ENCODE measurements at regions not wholly inside any gene's neighbourhood (a gene's known extent, or its start where the extent isn't known, plus 50 kb on each side); places are given as distances from the start of the nearest gene placed in this dataset.
"Not testable (repeated sequence)": the region's sequence is repeated elsewhere in the genome, so short reads cannot be mapped to it uniquely, and the experiment has no call there.

DNA sequence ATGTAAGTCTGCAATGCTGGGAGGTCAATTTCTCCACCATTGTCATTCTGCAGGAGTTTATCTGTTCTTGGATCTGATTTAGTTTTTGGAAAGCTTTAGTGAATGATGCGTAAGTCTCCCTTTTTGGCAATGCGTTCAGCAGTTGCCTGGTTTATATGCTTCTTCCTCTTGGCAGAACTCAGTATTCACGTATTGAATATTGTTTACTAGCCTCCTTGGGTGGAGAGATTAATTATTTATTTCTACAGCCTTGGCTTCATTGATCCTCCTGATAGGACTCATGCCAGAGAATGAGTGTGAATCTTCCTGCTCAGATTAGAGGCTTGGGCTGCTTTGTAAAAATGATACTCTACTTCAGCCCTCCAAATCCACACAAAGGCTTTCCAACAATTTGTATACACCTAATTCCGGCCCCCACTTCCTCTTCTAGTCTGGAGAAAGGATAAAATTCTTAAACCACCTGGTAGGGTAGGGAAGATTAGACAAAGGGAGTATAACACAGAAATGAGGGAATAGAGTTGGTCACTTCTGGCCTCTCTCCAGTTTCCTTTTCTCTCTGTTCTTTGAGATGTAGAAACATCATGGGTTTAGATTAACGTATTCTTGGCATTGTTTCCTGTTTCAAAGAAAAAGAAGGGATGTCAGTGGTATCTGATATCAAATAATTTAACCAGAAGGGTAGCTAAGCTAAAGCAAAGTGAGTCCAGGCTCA is 929.8 kb downstream of the KCNJ2 start:
- no peaks in the 10 kb centered on the region for H3F3A ChIP-seq (ENCODE audit: insufficient read depth, low read depth)
- no peaks in the 10 kb centered on the region for H3K36me3 ChIP-seq (ENCODE audit: low read depth)
- TF ChIP-seq CTCF (conservative IDR thresholded peaks at IDR 0.05) (no peak), EZH2 (IDR thresholded peaks at IDR 0.05; ENCODE audit: low read depth) (no peak)
- no peak overlapping the region for H3K4me3 ChIP-seq
- H3K4me2 ChIP-seq, result no peak overlapping the region
- H4K20me1 ChIP-seq (ENCODE audit: insufficient read depth), result no peaks in the 10 kb centered on the region
- no peak for DNase-seq
- no peaks in the 10 kb centered on the region for H3K9me3 ChIP-seq (ENCODE audit: insufficient read depth, low read depth)
- no peaks in the 10 kb centered on the region for H3K4me1 ChIP-seq (replicated peaks; ENCODE audit: insufficient read depth)
- H3K27me3 ChIP-seq (ENCODE audit: insufficient read depth, low read depth), result no peaks in the 10 kb centered on the region
- H3K9me2 ChIP-seq (ENCODE audit: insufficient read depth), result no peaks in the 10 kb centered on the region
- no peak overlapping the region for H2AFZ ChIP-seq
- H3K79me2 ChIP-seq (ENCODE audit: low read depth), result no peaks in the 10 kb centered on the region
- ChIA-PET CTCF (no interaction called here), POLR2A (ENCODE audit: unreplicated experiment) (no interaction called here)
- intact Hi-C loops (cut with micrococcal nuclease; ENCODE audit: unreplicated experiment), result no loop called here
- no TSS peak for BruUV-seq (replicated peaks)
- no peak overlapping the region for H3K27ac ChIP-seq

DNA sequence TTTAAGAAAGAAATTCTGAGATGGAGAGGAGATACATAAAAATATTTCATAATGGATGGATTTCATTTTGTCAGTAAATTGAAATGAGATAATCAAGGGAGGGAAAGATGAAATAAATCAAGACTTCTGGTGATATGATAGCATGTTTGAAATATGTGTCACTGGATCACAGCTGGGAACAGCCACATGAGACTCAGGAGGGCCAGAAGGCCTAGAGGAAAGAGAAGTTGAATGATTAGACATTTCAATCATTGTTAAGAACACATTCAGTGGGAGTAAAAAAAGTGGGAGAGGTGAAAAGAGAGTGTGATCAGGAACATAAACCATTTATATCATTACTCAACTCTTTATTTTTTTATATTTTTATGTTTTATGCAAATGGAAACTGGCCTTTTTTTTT is 933.4 kb downstream of the KCNJ2 start:
- no peaks in the 10 kb centered on the region for H4K20me1 ChIP-seq (ENCODE audit: insufficient read depth)
- CTCF ChIA-PET, result no interaction called here
- DNase-seq, result no peak

GRCh38 chr17:71104225-71104624 is 934.9 kb downstream of the KCNJ2 start:
- DNase-seq, result no peak
- Histone ChIP-seq H2AFZ (no peak overlapping the region), H3K4me3 (no peak overlapping the region), H3K4me2 (no peak overlapping the region), H3K4me1 (replicated peaks; ENCODE audit: insufficient read depth) (no peaks in the 10 kb centered on the region), H3K27me3 (ENCODE audit: insufficient read depth, low read depth) (no peaks in the 10 kb centered on the region), H3K9me3 (ENCODE audit: insufficient read depth, low read depth) (no peaks in the 10 kb centered on the region), H3K36me3 (ENCODE audit: low read depth) (no peaks in the 10 kb centered on the region), H3K9me2 (ENCODE audit: insufficient read depth) (no peaks in the 10 kb centered on the region), H3F3A (ENCODE audit: insufficient read depth, low read depth) (no peaks in the 10 kb centered on the region), H3K27ac (no peak overlapping the region), H4K20me1 (ENCODE audit: insufficient read depth) (no peaks in the 10 kb centered on the region), H3K79me2 (ENCODE audit: low read depth) (no peaks in the 10 kb centered on the region)
- ChIA-PET POLR2A (ENCODE audit: unreplicated experiment) (no interaction called here), CTCF (no interaction called here)
- TF ChIP-seq EZH2 (IDR thresholded peaks at IDR 0.05; ENCODE audit: low read depth), result no peak
- no peak for TF ChIP-seq CTCF (conservative IDR thresholded peaks at IDR 0.05)
- intact Hi-C loops (cut with micrococcal nuclease; ENCODE audit: unreplicated experiment), result no loop called here
- BruUV-seq (replicated peaks), result no TSS peak

More for the DNA sequence above, 933.4 kb downstream of the KCNJ2 start:
- TF ChIP-seq EZH2 (IDR thresholded peaks at IDR 0.05; ENCODE audit: low read depth) (no peak), CTCF (conservative IDR thresholded peaks at IDR 0.05) (no peak)
- no peak overlapping the region for H3K4me3 ChIP-seq
- POLR2A ChIA-PET (ENCODE audit: unreplicated experiment), result no interaction called here
- no TSS peak for BruUV-seq (replicated peaks)
- H3K9me2 ChIP-seq (ENCODE audit: insufficient read depth), result no peaks in the 10 kb centered on the region
- H3F3A ChIP-seq (ENCODE audit: insufficient read depth, low read depth), result no peaks in the 10 kb centered on the region
- no peaks in the 10 kb centered on the region for H3K79me2 ChIP-seq (ENCODE audit: low read depth)
- H3K36me3 ChIP-seq (ENCODE audit: low read depth), result no peaks in the 10 kb centered on the region
- no peak overlapping the region for H3K27ac ChIP-seq
- no peaks in the 10 kb centered on the region for H3K4me1 ChIP-seq (replicated peaks; ENCODE audit: insufficient read depth)
- H3K9me3 ChIP-seq (ENCODE audit: insufficient read depth, low read depth), result no peaks in the 10 kb centered on the region
- H2AFZ ChIP-seq, result no peak overlapping the region
- no peak overlapping the region for H3K4me2 ChIP-seq
- intact Hi-C loops (cut with micrococcal nuclease; ENCODE audit: unreplicated experiment), result no loop called here
- no peaks in the 10 kb centered on the region for H3K27me3 ChIP-seq (ENCODE audit: insufficient read depth, low read depth)

DNA sequence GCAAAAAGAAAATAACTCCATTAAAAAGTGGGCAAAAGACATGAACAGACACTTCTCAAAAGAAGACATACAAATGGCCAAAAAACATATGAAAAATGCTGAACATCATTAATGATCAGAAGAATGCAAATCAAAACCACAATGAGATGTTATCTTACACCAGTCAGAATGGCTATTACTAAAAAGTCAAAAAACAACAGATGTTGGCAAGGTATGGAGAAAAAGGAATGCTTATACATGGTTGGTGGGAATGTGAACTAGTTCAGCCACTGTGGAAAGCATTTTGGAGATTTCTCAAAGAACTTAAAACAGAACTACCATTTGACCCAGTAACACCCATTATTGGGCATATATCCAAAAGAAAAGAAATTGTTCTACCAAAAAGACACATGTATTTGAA is 936.7 kb downstream of the KCNJ2 start:
- H3K9me2 ChIP-seq (ENCODE audit: insufficient read depth); H3K4me2 ChIP-seq; DNase-seq; H3K4me3 ChIP-seq; BruUV-seq (replicated peaks); H3K36me3 ChIP-seq (ENCODE audit: low read depth); H3K27me3 ChIP-seq (ENCODE audit: insufficient read depth, low read depth); intact Hi-C loops (cut with micrococcal nuclease; ENCODE audit: unreplicated experiment); H3K9me3 ChIP-seq (ENCODE audit: insufficient read depth, low read depth); H4K20me1 ChIP-seq (ENCODE audit: insufficient read depth); H3F3A ChIP-seq (ENCODE audit: insufficient read depth, low read depth); CTCF ChIA-PET; H3K79me2 ChIP-seq (ENCODE audit: low read depth); POLR2A ChIA-PET (ENCODE audit: unreplicated experiment); H3K4me1 ChIP-seq (replicated peaks; ENCODE audit: insufficient read depth); H2AFZ ChIP-seq; H3K27ac ChIP-seq: not testable (repeated sequence)

All from PC-9 (cell line).